ENCODE measurements at regions not wholly inside any gene's neighbourhood (a gene's known extent, or its start where the extent isn't known, plus 50 kb on each side); places are given as distances from the start of the nearest gene placed in this dataset.

GRCh38 chr3:76585794-76586392, 454.0 kb upstream of the ROBO2 start:
- Histone ChIP-seq H3K27me3 (no peaks in the 10 kb centered on the region), H3K9me3 (no peaks in the 10 kb centered on the region), H3K27ac (no peak overlapping the region), H3K36me3 (ENCODE audit: low read depth, missing control alignments) (no peaks in the 10 kb centered on the region), H3K4me3 (no peak overlapping the region), H3K4me1 (peaks cover 3% of the 10 kb centered on the region)
- no peak for DNase-seq
- TF ChIP-seq CTCF (IDR thresholded peaks at IDR 0.05) (peak in 2 of 3 experiments; percentile 13 to 54), POLR2A (IDR thresholded peaks at IDR 0.05) (no peak)
- intact Hi-C loops (cut with DNase I; ENCODE audit: low total_unique reads) = no loop called here
- WGBS, 2 donors = 78 to 85% methylated on average over 2 of the region's 2 CpGs

- no peak overlapping the region for H3K27ac ChIP-seq
- TF ChIP-seq CTCF (IDR thresholded peaks at IDR 0.05) = no peak
- intact Hi-C loops (cut with DNase I; ENCODE audit: low total_unique reads) = no loop called here
Measured at GRCh38 chr3:76586471-76586870, 453.4 kb upstream of the ROBO2 start.

GRCh38 chr3:76610150-76610549, 429.7 kb upstream of the ROBO2 start:
- H3K9me3 ChIP-seq = no peaks in the 10 kb centered on the region
- DNase-seq = no peak
- 83 to 86% methylated on average over 11 of the region's 11 CpGs for WGBS, 2 donors
- H3K4me1 ChIP-seq = no peaks in the 10 kb centered on the region
- TF ChIP-seq CTCF (IDR thresholded peaks at IDR 0.05) (no peak), POLR2A (IDR thresholded peaks at IDR 0.05) (no peak)
- H3K4me3 ChIP-seq = no peak overlapping the region
- intact Hi-C loops (cut with DNase I; ENCODE audit: low total_unique reads) = no loop called here
- no peaks in the 10 kb centered on the region for H3K27me3 ChIP-seq
- no peak overlapping the region for H3K27ac ChIP-seq
- no peaks in the 10 kb centered on the region for H3K36me3 ChIP-seq (ENCODE audit: low read depth, missing control alignments)

More at GRCh38 chr3:76586471-76586870, 453.4 kb upstream of the ROBO2 start:
- no peaks in the 10 kb centered on the region for H3K36me3 ChIP-seq (ENCODE audit: low read depth, missing control alignments)
- no peaks in the 10 kb centered on the region for H3K4me1 ChIP-seq
- no peak overlapping the region for H3K4me3 ChIP-seq
- H3K9me3 ChIP-seq = no peaks in the 10 kb centered on the region
- no peak for DNase-seq
- no peaks in the 10 kb centered on the region for H3K27me3 ChIP-seq

- intact Hi-C loops (cut with DNase I; ENCODE audit: low total_unique reads) = no loop called here
- Histone ChIP-seq H3K27me3 (no peaks in the 10 kb centered on the region), H3K4me1 (no peaks in the 10 kb centered on the region), H3K36me3 (ENCODE audit: low read depth, missing control alignments) (no peaks in the 10 kb centered on the region), H3K27ac (no peak overlapping the region), H3K4me3 (no peak overlapping the region), H3K9me3 (no peaks in the 10 kb centered on the region)
- DNase-seq = no peak
- 60 to 70% methylated on average over 1 of the region's 1 CpG for WGBS, 2 donors
- no peak for TF ChIP-seq POLR2A (IDR thresholded peaks at IDR 0.05)
- no peak for TF ChIP-seq CTCF (IDR thresholded peaks at IDR 0.05)
Measured at GRCh38 chr3:76615719-76616118, 424.2 kb upstream of the ROBO2 start.

GRCh38 chr3:76624164-76624563, 415.7 kb upstream of the ROBO2 start:
- Histone ChIP-seq H3K27ac (no peak overlapping the region), H3K27me3 (no peaks in the 10 kb centered on the region), H3K4me1 (no peaks in the 10 kb centered on the region), H3K9me3 (no peaks in the 10 kb centered on the region), H3K36me3 (ENCODE audit: low read depth, missing control alignments) (no peaks in the 10 kb centered on the region), H3K4me3 (peak overlapping the region; percentile 39 to 41)
- TF ChIP-seq CTCF (IDR thresholded peaks at IDR 0.05) (no peak), POLR2A (IDR thresholded peaks at IDR 0.05) (no peak)
- intact Hi-C loops (cut with DNase I; ENCODE audit: low total_unique reads) = no loop called here
- peak; percentile 57 for DNase-seq
- WGBS, 2 donors = 76 to 81% methylated on average over 6 of the region's 6 CpGs

Data from testis (tissue), 2 donors.